Endothelial cell of umbilical vein (primary cell): ENCODE measurements at regions not wholly inside any gene's neighbourhood (a gene's known extent, or its start where the extent isn't known, plus 50 kb on each side); places are given as distances from the start of the nearest gene placed in this dataset.

Experiments used
- BruUV-seq: library from RNA; stranded (reverse); fragments of 400-500 nt; replicated peaks from 2 replicates; lab custom pipeline; 2021; lab: Mats Ljungman, UMichigan
- CTCF ChIA-PET: fragments of 300-600, 350-600 bp; sonication (Branson Sonifier 250); formaldehyde crosslinking; loops from one replicate; lab custom pipeline; 2021; ENCODE audit warnings: antibody characterized with exemption, inconsistent platforms; lab: Charles Lee
- POLR2A ChIA-PET: fragments of 300-600, 350-600 bp; sonication (Branson Sonifier 250); formaldehyde crosslinking; loops from one replicate; lab custom pipeline; 2021; ENCODE audit warnings: antibody characterized with exemption, inconsistent platforms; lab: Charles Lee
- DNase-seq: peaks from one replicate; pipeline ENCODE4 v3.0.0-alpha.2; 2011; ENCODE audit warnings: low read depth, low spot score
- FAIRE-seq: peaks from 2 replicates; lab custom pipeline; 2011; peaks lifted over from hg19 to GRCh38; lab: Jason Lieb, UNC
- H2AFZ ChIP-seq: 2 replicates; pipeline ENCODE4 v1.6.0; 2012; ENCODE audit warnings: low read depth, low read length, control low read depth, inconsistent platforms
- H3K27ac ChIP-seq: 2 replicates; pipeline ENCODE4 v1.5.1; 2011; ENCODE audit warnings: low read depth, mild to moderate bottlenecking, control low read depth, low read length, moderate library complexity; ENCODE audit not compliant: insufficient read depth
- H3K27me3 ChIP-seq, 2 experiments: 2 replicates each; pipeline versions ENCODE4 v1.6.0 to v1.6.1; 2011; ENCODE audit warnings: low read length in 2 of 2, mixed read lengths in 1 of 2; ENCODE audit not compliant: control insufficient read depth in 2 of 2, insufficient read depth in 2 of 2
- H3K36me3 ChIP-seq, 2 experiments: 2 replicates in 1 of 2; 3 replicates in 1 of 2; pipeline ENCODE4 v1.5.1; 2011; ENCODE audit warnings: low read length in 2 of 2, mild to moderate bottlenecking in 1 of 2, moderate library complexity in 1 of 2; ENCODE audit not compliant: control insufficient read depth in 2 of 2, insufficient read depth in 2 of 2; ENCODE audit errors: extremely low read depth in 1 of 2
- H3K4me1 ChIP-seq: 3 replicates; pipeline ENCODE4 v1.5.1; 2011; ENCODE audit warnings: mild to moderate bottlenecking, low read length; ENCODE audit not compliant: control insufficient read depth, insufficient read depth; ENCODE audit errors: extremely low read depth
- H3K4me2 ChIP-seq: 2 replicates; pipeline ENCODE4 v1.6.1; 2011; ENCODE audit warnings: low read length, control low read depth, mixed read lengths; ENCODE audit not compliant: insufficient read depth
- H3K4me3 ChIP-seq, 3 experiments: fragments of 200-600 bp in 1 of 3; sonication (generic), shearing (Covaris generic) in 1 of 3; replicated peaks in 1 of 3; 2 replicates each; pipeline ENCODE4 v1.5.1; 2011 to 2016; ENCODE audit warnings: control low read depth in 3 of 3, low read length in 3 of 3, mild to moderate bottlenecking in 2 of 3, inconsistent platforms in 1 of 3, low read depth in 1 of 3, moderate library complexity in 1 of 3; ENCODE audit not compliant: insufficient read depth in 1 of 3
- H3K79me2 ChIP-seq: 2 replicates; pipeline ENCODE4 v1.6.0; 2012; ENCODE audit warnings: low read length, inconsistent platforms; ENCODE audit not compliant: control insufficient read depth, insufficient read depth
- H3K9ac ChIP-seq: replicated peaks from 2 replicates; pipeline ENCODE3; 2011; ENCODE audit warnings: low read length, control low read depth; ENCODE audit not compliant: insufficient read depth; ENCODE audit errors: extremely low read depth
- H3K9me1 ChIP-seq: replicated peaks from 3 replicates; pipeline ENCODE4 v1.6.0; 2011; ENCODE audit warnings: mild to moderate bottlenecking, low read length; ENCODE audit not compliant: control insufficient read depth, insufficient read depth; ENCODE audit errors: extremely low read depth
- H3K9me3 ChIP-seq: replicated peaks from 2 replicates; pipeline ENCODE4 v1.5.1; 2012; ENCODE audit warnings: low read length, inconsistent platforms; ENCODE audit not compliant: control insufficient read depth, insufficient read depth
- H4K20me1 ChIP-seq: replicated peaks from 2 replicates; pipeline ENCODE3; 2011; ENCODE audit warnings: mild to moderate bottlenecking, low read length; ENCODE audit not compliant: control insufficient read depth, insufficient read depth; ENCODE audit errors: extremely low read depth
- MYC ChIP-seq: IDR thresholded peaks from one replicate; pipeline ENCODE4 v1.6.1; 2011; ENCODE audit warnings: mild to moderate bottlenecking, low read depth, low read length
- POLR2AphosphoS5 ChIP-seq: IDR thresholded peaks from 2 replicates; pipeline ENCODE4 v1.6.1; 2012; ENCODE audit warnings: low read depth, mild to moderate bottlenecking, control low read depth, low read length, moderate library complexity; ENCODE audit not compliant: insufficient read depth
- dilution Hi-C: fragments of 300-500 bp; cut with MboI; formaldehyde crosslinking; loops from one replicate; pipeline ENCODE4 v1.15.0; 2019; ENCODE audit warnings: low sequenced_read_pairs; ENCODE audit not compliant: extremely low pct_ligation_motif_present
- intact Hi-C: fragments of 100-400 bp; cut with micrococcal nuclease; formaldehyde crosslinking; loops from one replicate; pipeline ENCODE4 v1.10.0; 2022
- TF ChIP-seq, protein P1 (sequence below), 2 donors: IDR thresholded peaks; 1 replicate in 1 of 2; 2 replicates in 1 of 2; pipeline ENCODE4 v1.5.1; 2011; ENCODE audit warnings: low read length in 2 of 2, mild to moderate bottlenecking in 2 of 2, moderate library complexity in 2 of 2, control low read depth in 1 of 2, inconsistent platforms in 1 of 2, low read depth in 1 of 2; ENCODE audit not compliant: insufficient read depth in 1 of 2; ENCODE audit errors: extremely low read depth in 1 of 2

- FAIRE-seq (peak; percentile 75), DNase-seq (no peak)
- Histone ChIP-seq H3K9me1 (no peaks in the 10 kb centered on the region), H3K9me3 (no peaks in the 10 kb centered on the region), H3K36me3 (no peaks in the 10 kb centered on the region), H3K27me3 (no peaks in the 10 kb centered on the region), H4K20me1 (no peaks in the 10 kb centered on the region), H2AFZ (no peak overlapping the region), H3K4me2 (no peak overlapping the region), H3K4me3 (no peak overlapping the region), H3K4me1 (peaks cover 19% of the 10 kb centered on the region), H3K9ac (no peak overlapping the region), H3K27ac (no peak overlapping the region), H3K79me2 (no peaks in the 10 kb centered on the region)
- intact Hi-C loops (loop anchor here (2.0 kb wide), 1 partner anchor 522 kb away; no protein-coding TSS in a partner anchor), dilution Hi-C loops (no loop called here)
- ChIA-PET CTCF (interaction anchor here (2.6 kb wide), 1 partner anchor 30 kb away, joined by 9 read pairs; no protein-coding TSS in a partner anchor), POLR2A (no interaction called here)
- no TSS peak for BruUV-seq
- no peak for TF ChIP-seq MYC
These were observed 113.0 kb upstream of the LNX1 start for GRCh38 chr4:53704329-53704728.

DNA sequence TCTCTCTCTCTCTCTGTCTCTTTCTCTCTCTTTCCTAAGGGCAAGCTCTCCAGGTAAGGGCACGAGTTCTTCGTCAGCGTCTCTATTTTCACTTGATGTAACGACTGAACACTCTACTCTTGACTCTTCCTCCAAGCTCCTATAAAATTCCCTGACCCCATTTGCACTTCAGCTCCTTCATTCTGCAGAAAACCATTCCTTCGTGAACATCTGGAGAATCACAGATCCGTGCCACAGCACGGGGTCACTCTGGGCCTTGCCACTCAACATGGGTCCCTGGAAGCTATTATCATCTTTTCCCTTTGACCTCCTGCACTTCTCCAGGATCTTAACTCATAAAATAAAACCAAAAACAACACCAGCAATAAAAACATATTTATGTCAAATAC, 112.0 kb upstream of the LNX1 start:
- POLR2A ChIA-PET = no interaction called here
- Histone ChIP-seq H3K9me1 (no peaks in the 10 kb centered on the region), H3K79me2 (no peaks in the 10 kb centered on the region), H3K4me3 (peak overlapping the region in 1 of 3 experiments; percentile 13), H2AFZ (peak overlapping the region; percentile 52), H3K27ac (peak overlapping the region; percentile 10), H3K4me2 (peak overlapping the region; percentile 70), H3K9ac (peak overlapping the region; percentile 10), H3K36me3 (no peaks in the 10 kb centered on the region), H3K4me1 (peaks cover 19% of the 10 kb centered on the region), H4K20me1 (no peaks in the 10 kb centered on the region), H3K27me3 (no peaks in the 10 kb centered on the region), H3K9me3 (no peaks in the 10 kb centered on the region)
- no peak for TF ChIP-seq POLR2AphosphoS5
- TF ChIP-seq, protein P1, sequence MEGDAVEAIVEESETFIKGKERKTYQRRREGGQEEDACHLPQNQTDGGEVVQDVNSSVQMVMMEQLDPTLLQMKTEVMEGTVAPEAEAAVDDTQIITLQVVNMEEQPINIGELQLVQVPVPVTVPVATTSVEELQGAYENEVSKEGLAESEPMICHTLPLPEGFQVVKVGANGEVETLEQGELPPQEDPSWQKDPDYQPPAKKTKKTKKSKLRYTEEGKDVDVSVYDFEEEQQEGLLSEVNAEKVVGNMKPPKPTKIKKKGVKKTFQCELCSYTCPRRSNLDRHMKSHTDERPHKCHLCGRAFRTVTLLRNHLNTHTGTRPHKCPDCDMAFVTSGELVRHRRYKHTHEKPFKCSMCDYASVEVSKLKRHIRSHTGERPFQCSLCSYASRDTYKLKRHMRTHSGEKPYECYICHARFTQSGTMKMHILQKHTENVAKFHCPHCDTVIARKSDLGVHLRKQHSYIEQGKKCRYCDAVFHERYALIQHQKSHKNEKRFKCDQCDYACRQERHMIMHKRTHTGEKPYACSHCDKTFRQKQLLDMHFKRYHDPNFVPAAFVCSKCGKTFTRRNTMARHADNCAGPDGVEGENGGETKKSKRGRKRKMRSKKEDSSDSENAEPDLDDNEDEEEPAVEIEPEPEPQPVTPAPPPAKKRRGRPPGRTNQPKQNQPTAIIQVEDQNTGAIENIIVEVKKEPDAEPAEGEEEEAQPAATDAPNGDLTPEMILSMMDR (IDR thresholded peaks at IDR 0.05; ENCODE audit: extremely low read depth in 1 of 2, insufficient read depth in 1 of 2, low read depth in 1 of 2, low read length in 2 of 2) = no peak
- FAIRE-seq = no peak
- dilution Hi-C loops (no loop called here), intact Hi-C loops (loop anchor here (2.0 kb wide), 1 partner anchor 506 kb away; no protein-coding TSS in a partner anchor)
- no TSS peak for BruUV-seq
- DNase-seq = no peak
- CTCF ChIA-PET = interaction anchor here (0.7 to 2.6 kb wide), 8 partner anchors 8 to 687 kb away, joined by 3 to 31 read pairs (median 6); no protein-coding TSS in a partner anchor
